Type B pancreatic cell (in vitro differentiated cells): ENCODE measurements at regions not wholly inside any gene's neighbourhood (a gene's known extent, or its start where the extent isn't known, plus 50 kb on each side); places are given as distances from the start of the nearest gene placed in this dataset.

Source experiments
- DNase-seq: peaks from one replicate; pipeline ENCODE4 v3.0.0; 2021; ENCODE audit warnings: mixed read lengths; ENCODE audit not compliant: unreplicated experiment; ENCODE audit errors: extremely low spot score
- H3K27ac Mint-ChIP-seq: 2 replicates; pipeline ENCODE4 v1.8.0; 2021; ENCODE audit warnings: mild to moderate bottlenecking, mixed read lengths
- H3K27me3 Mint-ChIP-seq: 2 replicates; pipeline ENCODE4 v1.8.0; 2021; ENCODE audit warnings: mixed read lengths
- H3K36me3 Mint-ChIP-seq: 2 replicates; pipeline ENCODE4 v1.8.0; 2021; ENCODE audit warnings: mixed read lengths
- H3K4me1 Mint-ChIP-seq: one replicate; pipeline ENCODE4 v1.8.0; 2021; ENCODE audit warnings: mixed read lengths; ENCODE audit not compliant: unreplicated experiment
- H3K4me3 Mint-ChIP-seq: 2 replicates; pipeline ENCODE4 v1.8.0; 2021; ENCODE audit warnings: mild to moderate bottlenecking, mixed read lengths
- H3K9me3 Mint-ChIP-seq: 2 replicates; pipeline ENCODE4 v1.8.0; 2021; ENCODE audit warnings: mixed read lengths
- TF ChIP-seq, protein P1 (sequence below): fragments of 200-600 bp; sonication (generic); conservative IDR thresholded peaks from 2 replicates; pipeline ENCODE4 v1.5.0; 2021; ENCODE audit warnings: antibody characterized with exemption, mild to moderate bottlenecking

GRCh38 chrX:122863067-122863466 lies 321.0 kb upstream of the GRIA3 start:
- Mint-ChIP-seq H3K9me3 (peaks cover 6% of the 10 kb centered on the region), H3K27ac (no peak overlapping the region), H3K36me3 (no peaks in the 10 kb centered on the region), H3K4me3 (no peak overlapping the region), H3K27me3 (no peaks in the 10 kb centered on the region), H3K4me1 (no peaks in the 10 kb centered on the region)
- no peak for DNase-seq
- TF ChIP-seq, protein P1, sequence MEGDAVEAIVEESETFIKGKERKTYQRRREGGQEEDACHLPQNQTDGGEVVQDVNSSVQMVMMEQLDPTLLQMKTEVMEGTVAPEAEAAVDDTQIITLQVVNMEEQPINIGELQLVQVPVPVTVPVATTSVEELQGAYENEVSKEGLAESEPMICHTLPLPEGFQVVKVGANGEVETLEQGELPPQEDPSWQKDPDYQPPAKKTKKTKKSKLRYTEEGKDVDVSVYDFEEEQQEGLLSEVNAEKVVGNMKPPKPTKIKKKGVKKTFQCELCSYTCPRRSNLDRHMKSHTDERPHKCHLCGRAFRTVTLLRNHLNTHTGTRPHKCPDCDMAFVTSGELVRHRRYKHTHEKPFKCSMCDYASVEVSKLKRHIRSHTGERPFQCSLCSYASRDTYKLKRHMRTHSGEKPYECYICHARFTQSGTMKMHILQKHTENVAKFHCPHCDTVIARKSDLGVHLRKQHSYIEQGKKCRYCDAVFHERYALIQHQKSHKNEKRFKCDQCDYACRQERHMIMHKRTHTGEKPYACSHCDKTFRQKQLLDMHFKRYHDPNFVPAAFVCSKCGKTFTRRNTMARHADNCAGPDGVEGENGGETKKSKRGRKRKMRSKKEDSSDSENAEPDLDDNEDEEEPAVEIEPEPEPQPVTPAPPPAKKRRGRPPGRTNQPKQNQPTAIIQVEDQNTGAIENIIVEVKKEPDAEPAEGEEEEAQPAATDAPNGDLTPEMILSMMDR, result no peak

- Mint-ChIP-seq H3K27me3 (no peaks in the 10 kb centered on the region), H3K27ac (no peak overlapping the region)
- TF ChIP-seq, protein P1, result no peak
These were observed 317.5 kb upstream of the GRIA3 start for GRCh38 chrX:122866532-122866931.

GRCh38 chrX:122868631-122869030 lies 315.4 kb upstream of the GRIA3 start:
- Mint-ChIP-seq H3K27ac (no peak overlapping the region), H3K9me3 (no peaks in the 10 kb centered on the region), H3K36me3 (no peaks in the 10 kb centered on the region), H3K27me3 (no peaks in the 10 kb centered on the region), H3K4me1 (no peaks in the 10 kb centered on the region), H3K4me3 (no peak overlapping the region)
- DNase-seq, result no peak
- TF ChIP-seq, protein P1, result no peak

More at GRCh38 chrX:122866532-122866931, 317.5 kb upstream of the GRIA3 start:
- Mint-ChIP-seq H3K4me1 (no peaks in the 10 kb centered on the region), H3K4me3 (no peak overlapping the region), H3K9me3 (peaks cover 6% of the 10 kb centered on the region), H3K36me3 (no peaks in the 10 kb centered on the region)
- no peak for DNase-seq

GRCh38 chrX:122869171-122869570 lies 314.9 kb upstream of the GRIA3 start:
- DNase-seq, result no peak
- no peak overlapping the region for H3K27ac Mint-ChIP-seq

DNA sequence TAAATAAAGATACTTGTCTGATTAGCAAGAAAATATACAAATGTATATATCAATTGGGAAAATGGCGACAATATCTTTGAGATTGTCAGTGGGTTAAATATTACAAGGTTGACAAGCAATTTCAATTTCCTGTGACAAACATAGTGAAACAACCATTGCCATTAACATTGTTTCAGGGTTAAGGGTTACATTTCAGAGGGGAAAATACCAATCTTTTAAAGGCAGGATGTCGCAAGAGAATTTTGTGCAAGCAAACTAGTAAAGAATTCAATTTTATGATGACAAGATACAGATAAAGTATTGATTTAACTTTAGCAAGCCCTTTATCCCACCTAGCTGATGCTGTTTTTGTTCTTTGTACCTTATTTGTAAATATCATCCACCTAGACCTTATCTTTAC lies 305.8 kb upstream of the GRIA3 start:
- Mint-ChIP-seq H3K27me3 (no peaks in the 10 kb centered on the region), H3K4me1 (no peaks in the 10 kb centered on the region), H3K36me3 (no peaks in the 10 kb centered on the region), H3K27ac (no peak overlapping the region), H3K9me3 (no peaks in the 10 kb centered on the region), H3K4me3 (no peak overlapping the region)
- TF ChIP-seq, protein P1, result no peak
- DNase-seq, result no peak

More at GRCh38 chrX:122869171-122869570, 314.9 kb upstream of the GRIA3 start:
- Mint-ChIP-seq H3K4me3 (no peak overlapping the region), H3K4me1 (no peaks in the 10 kb centered on the region), H3K9me3 (no peaks in the 10 kb centered on the region), H3K36me3 (no peaks in the 10 kb centered on the region), H3K27me3 (no peaks in the 10 kb centered on the region)
- TF ChIP-seq, protein P1, result no peak

GRCh38 chrX:122880952-122881351 lies 303.1 kb upstream of the GRIA3 start:
- Mint-ChIP-seq H3K4me1 (no peaks in the 10 kb centered on the region), H3K27me3 (no peaks in the 10 kb centered on the region), H3K4me3 (no peak overlapping the region), H3K9me3 (no peaks in the 10 kb centered on the region), H3K27ac (no peak overlapping the region), H3K36me3 (no peaks in the 10 kb centered on the region)
- TF ChIP-seq, protein P1, result no peak
- DNase-seq, result no peak
